OCI-LY7 (cell line): ENCODE measurements at regions not wholly inside any gene's neighbourhood (a gene's known extent, or its start where the extent isn't known, plus 50 kb on each side); places are given as distances from the start of the nearest gene placed in this dataset.

Experiments
- CTCF ChIP-seq: fragments of 200-600 bp; sonication (generic); conservative IDR thresholded peaks from 2 replicates; pipeline ENCODE4 v1.5.1; 2014; ENCODE audit warnings: mild to moderate bottlenecking, antibody characterized with exemption, low read length, moderate library complexity, mixed read lengths
- EZH2phosphoT487 ChIP-seq: fragments of 200-600 bp; sonication (generic); IDR thresholded peaks from 2 replicates; pipeline ENCODE4 v1.6.1; 2018; ENCODE audit warnings: low read depth, borderline replicate concordance, mild to moderate bottlenecking, mixed run types, antibody characterized with exemption, low read length, moderate library complexity, mixed read lengths

GRCh38 chr17:70464995-70465394 lies 295.7 kb downstream of the KCNJ2 start:
- TF ChIP-seq CTCF: no peak
- no peak for TF ChIP-seq EZH2phosphoT487
